Sciatic nerve (tissue), 2 donors: ENCODE measurements at regions not wholly inside any gene's neighbourhood (a gene's known extent, or its start where the extent isn't known, plus 50 kb on each side); places are given as distances from the start of the nearest gene placed in this dataset.
"Not testable (repeated sequence)": the region's sequence is repeated elsewhere in the genome, so short reads cannot be mapped to it uniquely, and the experiment has no call there.

ENCODE experiments used
- ATAC-seq: fragments of 200-7000 bp; cut with Tn5 transposase; one replicate; pipeline ENCODE4 v1.9.1; 2020; ENCODE audit warnings: mild to moderate bottlenecking, moderate library complexity
- DNase-seq: peaks from one replicate; pipeline ENCODE4 v3.0.0-alpha.2; 2020; ENCODE audit warnings: low spot score
- intact Hi-C: fragments of 100-400 bp; cut with DNase I; formaldehyde crosslinking; loops from one replicate; pipeline ENCODE4 v1.14.2; 2022
- donor health status: DM: no; HTN: no; CAD: no.
- donor health status: DM: no; HTN: no; CAD: no.

GRCh38 chr5:91446880-91447279, 63.8 kb upstream of the ARRDC3 start:
- ATAC-seq, DNase-seq, intact Hi-C loops: not testable (repeated sequence)

- intact Hi-C loops, result no loop called here
- DNase-seq, result no peak
- ATAC-seq, result no peak
Measured at GRCh38 chr5:91443761-91444467, 60.8 kb upstream of the ARRDC3 start.

GRCh38 chr5:91443023-91443422, 59.9 kb upstream of the ARRDC3 start:
- intact Hi-C loops, result no loop called here
- ATAC-seq, result no peak
- DNase-seq, result no peak

- ATAC-seq (no peak), DNase-seq (no peak)
- intact Hi-C loops, result no loop called here
Measured at GRCh38 chr5:91441082-91441481, 58.0 kb upstream of the ARRDC3 start.

GRCh38 chr5:91438871-91439270, 55.8 kb upstream of the ARRDC3 start:
- DNase-seq (no peak), ATAC-seq (no peak)
- intact Hi-C loops, result no loop called here

- no peak for ATAC-seq
- no peak for DNase-seq
- intact Hi-C loops, result no loop called here
Measured at GRCh38 chr5:91436241-91436640, 53.1 kb upstream of the ARRDC3 start.

GRCh38 chr5:91434348-91434747, 51.2 kb upstream of the ARRDC3 start:
- ATAC-seq, result no peak
- DNase-seq, result no peak
- intact Hi-C loops, result no loop called here

GRCh38 chr5:91433861-91434260, 50.7 kb upstream of the ARRDC3 start:
- intact Hi-C loops, result no loop called here
- ATAC-seq, result no peak

More at GRCh38 chr5:91433861-91434260, 50.7 kb upstream of the ARRDC3 start:
- DNase-seq, result no peak
